EL (cell line): ENCODE measurements at regions not wholly inside any gene's neighbourhood (a gene's known extent, or its start where the extent isn't known, plus 50 kb on each side); places are given as distances from the start of the nearest gene placed in this dataset.
A peak's percentile ranks its signal among the peaks of the same experiment; 100 is the strongest.

Experiments used
- DNase-seq: peaks from one replicate; pipeline ENCODE4 v3.0.0-alpha.2; 2016

GRCh38 chr16:27720731-27721530 is 171.0 kb downstream of the KATNIP start:
- DNase-seq = no peak

- DNase-seq = no peak
Observed at GRCh38 chr16:27721531-27722181, 171.7 kb downstream of the KATNIP start.

- DNase-seq = no peak
Observed at GRCh38 chr16:27722207-27722606, 172.3 kb downstream of the KATNIP start.

- no peak for DNase-seq
Observed at GRCh38 chr16:27722892-27723450, 173.0 kb downstream of the KATNIP start.

- no peak for DNase-seq
Observed at GRCh38 chr16:27723711-27724481, 174.0 kb downstream of the KATNIP start.

GRCh38 chr16:27724482-27725235 is 174.7 kb downstream of the KATNIP start:
- no peak for DNase-seq

GRCh38 chr16:27725236-27726000 is 175.5 kb downstream of the KATNIP start:
- DNase-seq = no peak

GRCh38 chr16:27726621-27727261 is 176.8 kb downstream of the KATNIP start:
- DNase-seq = peak; percentile 74

GRCh38 chr16:27727941-27728340 is 178.0 kb downstream of the KATNIP start:
- DNase-seq = no peak

- no peak for DNase-seq
Observed at GRCh38 chr16:27728691-27729090, 178.7 kb downstream of the KATNIP start.

- DNase-seq = peak; percentile 13
Observed at GRCh38 chr16:27729516-27730304, 179.8 kb downstream of the KATNIP start.

GRCh38 chr16:27730661-27731210 is 180.8 kb downstream of the KATNIP start:
- DNase-seq = no peak

GRCh38 chr16:27735031-27735430 is 185.1 kb downstream of the KATNIP start:
- no peak for DNase-seq

- DNase-seq = no peak
Observed at GRCh38 chr16:27736431-27736830, 186.5 kb downstream of the KATNIP start.

GRCh38 chr16:27737513-27737912 is 187.6 kb downstream of the KATNIP start:
- DNase-seq = no peak
